H1 (cell line): ENCODE measurements at regions not wholly inside any gene's neighbourhood (a gene's known extent, or its start where the extent isn't known, plus 50 kb on each side); places are given as distances from the start of the nearest gene placed in this dataset.

Source experiments
- CTCF ChIA-PET: fragments of 300-600 bp; sonication (Branson Sonifier 250); formaldehyde crosslinking; loops from one replicate; lab custom pipeline; 2021; ENCODE audit not compliant: partially characterized antibody; lab: Charles Lee
- POLR2A ChIA-PET: fragments of 300-600 bp; sonication (Branson Sonifier 250); formaldehyde crosslinking; loops from one replicate; lab custom pipeline; 2021; ENCODE audit warnings: inconsistent platforms; ENCODE audit not compliant: partially characterized antibody; lab: Charles Lee
- DNase-seq, 2 experiments: peaks; one replicate each; pipeline versions ENCODE4 v3.0.0 to v3.0.0-alpha.2; 2010 to 2022; ENCODE audit warnings: low spot score in 2 of 2, low read depth in 1 of 2, mixed read lengths in 1 of 2
- FAIRE-seq: peaks from 2 replicates; lab custom pipeline; 2011; peaks lifted over from hg19 to GRCh38; lab: Jason Lieb, UNC
- H2AFZ ChIP-seq: 2 replicates; pipeline ENCODE4 v1.8.1; 2012; ENCODE audit warnings: low read length, inconsistent platforms
- H2AK5ac ChIP-seq: 2 replicates; pipeline ENCODE4 v1.6.1; 2013; ENCODE audit warnings: low read depth, low read length
- H2BK120ac ChIP-seq: replicated peaks from 2 replicates; pipeline ENCODE3; 2013; ENCODE audit warnings: low read depth, low read length, inconsistent platforms
- H2BK12ac ChIP-seq: 2 replicates; pipeline ENCODE4 v1.6.1; 2013; ENCODE audit warnings: low read depth, low read length
- H2BK15ac ChIP-seq: 2 replicates; pipeline ENCODE4 v1.6.1; 2013; ENCODE audit warnings: low read length
- H2BK20ac ChIP-seq: 2 replicates; pipeline ENCODE4 v1.6.1; 2013; ENCODE audit warnings: low read length
- H2BK5ac ChIP-seq: 2 replicates; pipeline ENCODE4 v1.6.1; 2013; ENCODE audit warnings: low read depth, low read length
- H3K14ac ChIP-seq: 2 replicates; pipeline ENCODE4 v1.6.1; 2013; ENCODE audit warnings: inconsistent platforms; ENCODE audit not compliant: insufficient read length
- H3K18ac ChIP-seq: 2 replicates; pipeline ENCODE4 v1.6.1; 2013; ENCODE audit warnings: low read length; ENCODE audit errors: extremely low read depth
- H3K23ac ChIP-seq: 2 replicates; pipeline ENCODE4 v1.6.1; 2013; ENCODE audit warnings: inconsistent platforms; ENCODE audit not compliant: insufficient read length
- H3K23me2 ChIP-seq: 2 replicates; pipeline ENCODE4 v1.6.1; 2013; ENCODE audit warnings: low read depth, low read length
- H3K27ac ChIP-seq: 2 replicates; pipeline ENCODE4 v1.6.1; 2011; ENCODE audit warnings: low read depth, low read length, inconsistent platforms
- H3K27me3 ChIP-seq, 4 experiments: replicated peaks in 1 of 4; 1 replicate in 1 of 4; 2 replicates in 3 of 4; pipeline versions ENCODE4 v1.6.1 to v1.8.1; 2011 to 2013; ENCODE audit warnings: low read length in 3 of 4, mild to moderate bottlenecking in 3 of 4, inconsistent platforms in 2 of 4, mixed read lengths in 2 of 4, moderate library complexity in 1 of 4; ENCODE audit not compliant: control insufficient read depth in 3 of 4, insufficient read depth in 3 of 4; ENCODE audit errors: extremely low read depth in 1 of 4
- H3K36me3 ChIP-seq, 4 experiments: 2 replicates each; pipeline versions ENCODE4 v1.6.1 to v1.8.1; 2011 to 2013; ENCODE audit warnings: mild to moderate bottlenecking in 4 of 4, low read length in 3 of 4, moderate library complexity in 2 of 4, control low read depth in 1 of 4, inconsistent platforms in 1 of 4; ENCODE audit not compliant: insufficient read depth in 4 of 4, control insufficient read depth in 2 of 4
- H3K4ac ChIP-seq: replicated peaks from 2 replicates; pipeline ENCODE3; 2013; ENCODE audit warnings: low read length, low read depth, mixed read lengths, inconsistent platforms; ENCODE audit not compliant: insufficient read length
- H3K4me1 ChIP-seq, 4 experiments: replicated peaks in 1 of 4; 1 replicate in 1 of 4; 2 replicates in 3 of 4; pipeline versions ENCODE4 v1.6.1 to v1.8.1; 2011 to 2013; ENCODE audit warnings: low read length in 3 of 4, inconsistent platforms in 2 of 4, mixed read lengths in 1 of 4; ENCODE audit not compliant: insufficient read depth in 4 of 4, control insufficient read depth in 3 of 4
- H3K4me2 ChIP-seq, 2 experiments: 2 replicates each; pipeline versions ENCODE4 v1.6.1 to v1.8.1; 2011 to 2013; ENCODE audit warnings: low read depth in 2 of 2, low read length in 2 of 2, control low read depth in 1 of 2, inconsistent platforms in 1 of 2, mild to moderate bottlenecking in 1 of 2; ENCODE audit not compliant: insufficient read depth in 1 of 2
- H3K4me3 ChIP-seq, 4 experiments: fragments of 200-600, 300-600 bp in 1 of 4; sonication (generic), shearing (Covaris generic), sonication (Bioruptor Twin) in 1 of 4; 2 replicates each; pipeline versions ENCODE4 v1.5.1 to v1.8.1; 2011 to 2016; ENCODE audit warnings: low read length in 4 of 4, low read depth in 3 of 4, control low read depth in 2 of 4, inconsistent platforms in 2 of 4, mild to moderate bottlenecking in 2 of 4, mixed read lengths in 1 of 4, moderate library complexity in 1 of 4; ENCODE audit not compliant: insufficient read depth in 2 of 4; ENCODE audit errors: extremely low read depth in 1 of 4
- H3K56ac ChIP-seq: replicated peaks from 2 replicates; pipeline ENCODE3; 2013; ENCODE audit warnings: low read depth, mild to moderate bottlenecking, mixed read lengths, low read length, inconsistent platforms; ENCODE audit not compliant: insufficient read length
- H3K79me1 ChIP-seq: 2 replicates; pipeline ENCODE4 v1.6.1; 2013; ENCODE audit warnings: low read depth, low read length, control low read depth
- H3K79me2 ChIP-seq, 2 experiments: 2 replicates each; pipeline versions ENCODE4 v1.6.1 to v1.8.1; 2012 to 2013; ENCODE audit warnings: low read length in 2 of 2, mild to moderate bottlenecking in 2 of 2, inconsistent platforms in 1 of 2; ENCODE audit not compliant: insufficient read depth in 2 of 2, control insufficient read depth in 1 of 2
- H3K9ac ChIP-seq, 4 experiments: replicated peaks in 1 of 4; 1 replicate in 1 of 4; 2 replicates in 3 of 4; pipeline versions ENCODE4 v1.6.1 to v1.8.1; 2011 to 2013; ENCODE audit warnings: low read depth in 3 of 4, low read length in 3 of 4, control low read depth in 2 of 4, mild to moderate bottlenecking in 2 of 4, moderate library complexity in 2 of 4, inconsistent platforms in 1 of 4; ENCODE audit errors: extremely low read depth in 1 of 4
- H3K9me3 ChIP-seq, 2 experiments: 2 replicates each; pipeline versions ENCODE4 v1.6.1 to v1.8.1; 2012 to 2013; ENCODE audit warnings: mild to moderate bottlenecking in 2 of 2, moderate library complexity in 2 of 2, control low read depth in 1 of 2, inconsistent platforms in 1 of 2, low read depth in 1 of 2, low read length in 1 of 2, mixed read lengths in 1 of 2; ENCODE audit not compliant: insufficient read depth in 2 of 2
- H4K20me1 ChIP-seq, 2 experiments: replicated peaks in 1 of 2; 2 replicates each; pipeline versions ENCODE3 to v1.8.1; 2011 to 2013; ENCODE audit warnings: inconsistent platforms in 2 of 2, low read length in 2 of 2, mild to moderate bottlenecking in 1 of 2; ENCODE audit not compliant: insufficient read depth in 2 of 2, control insufficient read depth in 1 of 2
- H4K5ac ChIP-seq: 2 replicates; pipeline ENCODE4 v1.6.1; 2013; ENCODE audit warnings: low read length, low read depth, mixed read lengths, inconsistent platforms; ENCODE audit not compliant: insufficient read length
- H4K8ac ChIP-seq: 2 replicates; pipeline ENCODE4 v1.8.0; 2013; ENCODE audit warnings: mild to moderate bottlenecking, moderate library complexity, low read length, inconsistent platforms; ENCODE audit not compliant: insufficient read depth; ENCODE audit errors: extremely low read depth
- H4K91ac ChIP-seq: replicated peaks from 2 replicates; pipeline ENCODE3; 2013; ENCODE audit warnings: low read length, mixed read lengths, inconsistent platforms; ENCODE audit not compliant: insufficient read length
- SP4 ChIP-seq: IDR thresholded peaks from 2 replicates; pipeline ENCODE4 v1.6.1; 2012; ENCODE audit warnings: low read length, inconsistent platforms
- SUZ12 ChIP-seq: fragments of 200-600 bp; sonication (generic); IDR thresholded peaks from 2 replicates; pipeline ENCODE4 v1.6.1; 2012; ENCODE audit warnings: mild to moderate bottlenecking, inconsistent platforms, low read length, moderate library complexity, mixed read lengths
- WGBS, 2 experiments: shearing (Covaris generic) in 1 of 2; methylation state at CpG; one replicate each; pipeline versions ENCODE4 v1.1.6 to v1.1.7; 2013 to 2015; ENCODE audit warnings: low lambda C conversion rate in 2 of 2, mixed read lengths in 2 of 2, inconsistent platforms in 1 of 2, low coverage in 1 of 2, missing lambda C conversion rate in 1 of 2; ENCODE audit not compliant: insufficient replicate concordance in 2 of 2, insufficient coverage in 1 of 2, insufficient read length in 1 of 2; ENCODE audit errors: extremely low coverage in 1 of 2, missing lambda C conversion rate in 1 of 2; 5-methylcytosine and 5-hydroxymethylcytosine counted together

GRCh38 chr9:78150983-78151356, 84.9 kb upstream of the CEP78 start:
- Histone ChIP-seq H3K9ac (no peak overlapping the region), H3K23me2 (no peaks in the 10 kb centered on the region), H3K56ac (no peak overlapping the region), H4K20me1 (no peaks in the 10 kb centered on the region), H3K79me2 (no peaks in the 10 kb centered on the region), H2AK5ac (no peak overlapping the region), H3K14ac (no peak overlapping the region), H3K4me2 (no peak overlapping the region), H2BK15ac (no peak overlapping the region), H3K79me1 (no peaks in the 10 kb centered on the region), H2BK20ac (no peak overlapping the region), H4K8ac (no peak overlapping the region), H3K9me3 (no peaks in the 10 kb centered on the region), H3K18ac (no peak overlapping the region), H3K27ac (no peak overlapping the region), H3K4me3 (no peak overlapping the region), H2BK120ac (no peak overlapping the region), H4K91ac (no peak overlapping the region), H3K4me1 (peaks cover 0 to 3% (median 1%) of the 10 kb centered on the region in 4 experiments; a peak in 2 of 7 replicates), H3K4ac (no peak overlapping the region), H2AFZ (no peak overlapping the region), H3K23ac (no peak overlapping the region), H3K36me3 (no peaks in the 10 kb centered on the region), H2BK5ac (no peak overlapping the region), H2BK12ac (no peak overlapping the region), H3K27me3 (no peaks in the 10 kb centered on the region), H4K5ac (no peak overlapping the region)
- CTCF ChIA-PET = no interaction called here
- TF ChIP-seq SUZ12 (no peak), SP4 (no peak)
- DNase-seq (no peak), FAIRE-seq (no peak)
- 94% methylated on average over 20 of the region's 20 CpGs; no CpG with 5 or more reads in 1 of the 2 experiments for WGBS, 2 experiments
- POLR2A ChIA-PET = interaction anchor here (2.4 kb wide), 1 partner anchor 145 kb away, joined by 7 read pairs; the partner anchor contains the start of gene PSAT1
